Astrocyte (in vitro differentiated cells and primary cell): ENCODE measurements at regions not wholly inside any gene's neighbourhood (a gene's known extent, or its start where the extent isn't known, plus 50 kb on each side); places are given as distances from the start of the nearest gene placed in this dataset.
A peak's percentile ranks its signal among the peaks of the same experiment; 100 is the strongest.

Experiments
- DNase-seq: peaks from one replicate; pipeline ENCODE4 v3.0.0-alpha.2; 2010; ENCODE audit warnings: low read depth
- FAIRE-seq: peaks from 2 replicates; lab custom pipeline; 2011; peaks lifted over from hg19 to GRCh38; lab: Jason Lieb, UNC
- H2AFZ ChIP-seq: 2 replicates; pipeline ENCODE4 v1.6.0; 2012; ENCODE audit warnings: low read depth, low read length, inconsistent platforms
- H3K27ac ChIP-seq: 2 replicates; pipeline ENCODE4 v1.5.1; 2011; ENCODE audit warnings: low read depth, low read length, inconsistent platforms
- H3K27me3 ChIP-seq: 2 replicates; pipeline ENCODE4 v1.6.0; 2011; ENCODE audit warnings: low read length, inconsistent platforms; ENCODE audit not compliant: insufficient read depth
- H3K36me3 ChIP-seq: 2 replicates; pipeline ENCODE4 v1.5.1; 2011; ENCODE audit warnings: low read length, inconsistent platforms; ENCODE audit not compliant: insufficient read depth
- H3K4me1 ChIP-seq: 2 replicates; pipeline ENCODE4 v1.5.1; 2011; ENCODE audit warnings: low read length, inconsistent platforms; ENCODE audit not compliant: insufficient read depth
- H3K4me2 ChIP-seq: 2 replicates; pipeline ENCODE4 v1.6.0; 2012; ENCODE audit warnings: low read length, inconsistent platforms
- H3K4me3 ChIP-seq: 2 replicates; pipeline ENCODE4 v1.5.1; 2011; ENCODE audit warnings: low read depth, mild to moderate bottlenecking, low read length, inconsistent platforms; ENCODE audit not compliant: insufficient read depth
- H3K79me2 ChIP-seq: 2 replicates; pipeline ENCODE4 v1.6.0; 2012; ENCODE audit warnings: mild to moderate bottlenecking, low read length, inconsistent platforms; ENCODE audit not compliant: insufficient read depth
- H3K9ac ChIP-seq: 2 replicates; pipeline ENCODE4 v1.6.0; 2012; ENCODE audit warnings: mild to moderate bottlenecking, low read length, inconsistent platforms
- H3K9me3 ChIP-seq: 2 replicates; pipeline ENCODE4 v1.5.1; 2012; ENCODE audit warnings: low read depth, mild to moderate bottlenecking, low read length, inconsistent platforms; ENCODE audit not compliant: insufficient read depth
- H4K20me1 ChIP-seq: 2 replicates; pipeline ENCODE4 v1.6.0; 2012; ENCODE audit warnings: low read length, inconsistent platforms; ENCODE audit not compliant: insufficient read depth
- H3K27ac Mint-ChIP-seq: one replicate; pipeline ENCODE4 v1.8.0; 2021; ENCODE audit warnings: mild to moderate bottlenecking, mixed read lengths; ENCODE audit not compliant: unreplicated experiment
- H3K27me3 Mint-ChIP-seq: one replicate; pipeline ENCODE4 v1.8.0; 2021; ENCODE audit warnings: low read depth, mixed read lengths; ENCODE audit not compliant: unreplicated experiment
- H3K36me3 Mint-ChIP-seq: one replicate; pipeline ENCODE4 v1.8.0; 2021; ENCODE audit warnings: low read depth, mixed read lengths; ENCODE audit not compliant: unreplicated experiment
- H3K4me1 Mint-ChIP-seq: one replicate; pipeline ENCODE4 v1.8.0; 2021; ENCODE audit warnings: low read depth, mixed read lengths; ENCODE audit not compliant: unreplicated experiment
- H3K4me3 Mint-ChIP-seq: one replicate; pipeline ENCODE4 v1.8.0; 2021; ENCODE audit warnings: mild to moderate bottlenecking, moderate library complexity, mixed read lengths; ENCODE audit not compliant: unreplicated experiment
- H3K9me3 Mint-ChIP-seq: one replicate; pipeline ENCODE4 v1.8.0; 2021; ENCODE audit warnings: mild to moderate bottlenecking, mixed read lengths; ENCODE audit not compliant: unreplicated experiment
- EZH2 ChIP-seq: IDR thresholded peaks from 2 replicates; pipeline ENCODE4 v1.6.1; 2012; ENCODE audit warnings: mild to moderate bottlenecking, low read length, inconsistent platforms; ENCODE audit not compliant: insufficient read depth
- TF ChIP-seq, protein P1 (sequence below): IDR thresholded peaks from 2 replicates; pipeline ENCODE4 v1.5.1; 2011; ENCODE audit warnings: low read depth, mild to moderate bottlenecking, inconsistent platforms, low read length, moderate library complexity; ENCODE audit not compliant: insufficient read depth

- Histone ChIP-seq H3K9ac (no peak overlapping the region), H3K9me3 (no peaks in the 10 kb centered on the region), H3K4me3 (no peak overlapping the region), H2AFZ (no peak overlapping the region), H3K4me1 (peaks cover 7% of the 10 kb centered on the region), H3K4me2 (peak overlapping the region; percentile 5), H3K27me3 (peaks cover 2% of the 10 kb centered on the region), H3K36me3 (no peaks in the 10 kb centered on the region), H3K27ac (no peak overlapping the region), H3K79me2 (no peaks in the 10 kb centered on the region), H4K20me1 (no peaks in the 10 kb centered on the region)
- DNase-seq (peak; percentile 90), FAIRE-seq (peak; percentile 37)
- no peaks in the 10 kb centered on the region for H3K27me3 Mint-ChIP-seq
- no peak for TF ChIP-seq EZH2
- TF ChIP-seq, protein P1, sequence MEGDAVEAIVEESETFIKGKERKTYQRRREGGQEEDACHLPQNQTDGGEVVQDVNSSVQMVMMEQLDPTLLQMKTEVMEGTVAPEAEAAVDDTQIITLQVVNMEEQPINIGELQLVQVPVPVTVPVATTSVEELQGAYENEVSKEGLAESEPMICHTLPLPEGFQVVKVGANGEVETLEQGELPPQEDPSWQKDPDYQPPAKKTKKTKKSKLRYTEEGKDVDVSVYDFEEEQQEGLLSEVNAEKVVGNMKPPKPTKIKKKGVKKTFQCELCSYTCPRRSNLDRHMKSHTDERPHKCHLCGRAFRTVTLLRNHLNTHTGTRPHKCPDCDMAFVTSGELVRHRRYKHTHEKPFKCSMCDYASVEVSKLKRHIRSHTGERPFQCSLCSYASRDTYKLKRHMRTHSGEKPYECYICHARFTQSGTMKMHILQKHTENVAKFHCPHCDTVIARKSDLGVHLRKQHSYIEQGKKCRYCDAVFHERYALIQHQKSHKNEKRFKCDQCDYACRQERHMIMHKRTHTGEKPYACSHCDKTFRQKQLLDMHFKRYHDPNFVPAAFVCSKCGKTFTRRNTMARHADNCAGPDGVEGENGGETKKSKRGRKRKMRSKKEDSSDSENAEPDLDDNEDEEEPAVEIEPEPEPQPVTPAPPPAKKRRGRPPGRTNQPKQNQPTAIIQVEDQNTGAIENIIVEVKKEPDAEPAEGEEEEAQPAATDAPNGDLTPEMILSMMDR = no peak
- H3K27ac Mint-ChIP-seq = no peak overlapping the region
- H3K9me3 Mint-ChIP-seq = no peaks in the 10 kb centered on the region
- H3K4me1 Mint-ChIP-seq = peaks cover 18% of the 10 kb centered on the region
- no peaks in the 10 kb centered on the region for H3K36me3 Mint-ChIP-seq
- no peak overlapping the region for H3K4me3 Mint-ChIP-seq
These were observed 105.1 kb downstream of the LLPH start for GRCh38 chr12:66025477-66025876.

- H3K4me1 Mint-ChIP-seq = peaks cover 18% of the 10 kb centered on the region
- H3K27me3 Mint-ChIP-seq = no peaks in the 10 kb centered on the region
- DNase-seq (no peak), FAIRE-seq (no peak)
- no peaks in the 10 kb centered on the region for H3K36me3 Mint-ChIP-seq
- no peaks in the 10 kb centered on the region for H3K36me3 ChIP-seq
- no peak overlapping the region for H3K4me3 Mint-ChIP-seq
- no peak for TF ChIP-seq EZH2
- TF ChIP-seq, protein P1 = no peak
- H3K9ac ChIP-seq = no peak overlapping the region
- H3K9me3 ChIP-seq = no peaks in the 10 kb centered on the region
- no peak overlapping the region for H3K27ac ChIP-seq
- peaks cover 2% of the 10 kb centered on the region for H3K27me3 ChIP-seq
- peaks cover 7% of the 10 kb centered on the region for H3K4me1 ChIP-seq
- H3K4me2 ChIP-seq = peak overlapping the region; percentile 5
- no peak overlapping the region for H2AFZ ChIP-seq
- no peak overlapping the region for H3K4me3 ChIP-seq
- no peaks in the 10 kb centered on the region for H3K79me2 ChIP-seq
- no peak overlapping the region for H3K27ac Mint-ChIP-seq
- H4K20me1 ChIP-seq = no peaks in the 10 kb centered on the region
- H3K9me3 Mint-ChIP-seq = no peaks in the 10 kb centered on the region
These were observed 105.6 kb downstream of the LLPH start for GRCh38 chr12:66024949-66025348.

DNA sequence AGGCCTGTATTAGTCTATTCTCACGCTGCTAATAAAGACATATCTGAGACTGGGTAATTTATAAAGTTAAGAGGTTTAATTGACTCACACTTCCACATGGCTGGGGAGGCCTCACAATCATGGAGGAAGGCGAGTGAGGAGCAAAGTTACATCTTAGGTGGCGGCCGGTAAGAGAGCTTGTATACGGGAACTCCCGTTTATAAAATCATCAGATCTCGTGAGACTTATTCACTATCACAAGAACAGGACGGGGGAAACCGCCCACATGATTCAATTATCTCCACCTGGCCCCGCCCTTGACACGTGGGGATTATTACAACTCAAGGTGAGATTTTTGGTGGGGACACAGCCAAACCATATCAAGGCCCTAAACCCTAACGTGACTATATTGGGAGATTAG lies 110.1 kb downstream of the LLPH start:
- H3K27me3 ChIP-seq = no peaks in the 10 kb centered on the region
- no peak for FAIRE-seq

More for the DNA sequence above, 110.1 kb downstream of the LLPH start:
- no peaks in the 10 kb centered on the region for H3K36me3 Mint-ChIP-seq
- H3K27ac Mint-ChIP-seq = no peak overlapping the region
- H2AFZ ChIP-seq = no peak overlapping the region
- peaks cover 32% of the 10 kb centered on the region for H3K4me1 Mint-ChIP-seq
- H3K27me3 Mint-ChIP-seq = no peaks in the 10 kb centered on the region
- H4K20me1 ChIP-seq = no peaks in the 10 kb centered on the region
- H3K4me1 ChIP-seq = peaks cover 9% of the 10 kb centered on the region
- DNase-seq = no peak
- no peak overlapping the region for H3K9ac ChIP-seq
- H3K27ac ChIP-seq = no peak overlapping the region
- H3K4me3 ChIP-seq = no peak overlapping the region
- no peaks in the 10 kb centered on the region for H3K79me2 ChIP-seq
- H3K36me3 ChIP-seq = no peaks in the 10 kb centered on the region
- no peak overlapping the region for H3K4me2 ChIP-seq
- H3K4me3 Mint-ChIP-seq = no peak overlapping the region
- no peaks in the 10 kb centered on the region for H3K9me3 Mint-ChIP-seq
- no peaks in the 10 kb centered on the region for H3K9me3 ChIP-seq
- TF ChIP-seq, protein P1 = no peak
